ENCODE measurements at regions not wholly inside any gene's neighbourhood (a gene's known extent, or its start where the extent isn't known, plus 50 kb on each side); places are given as distances from the start of the nearest gene placed in this dataset.
A peak's percentile ranks its signal among the peaks of the same experiment; 100 is the strongest.

DNA sequence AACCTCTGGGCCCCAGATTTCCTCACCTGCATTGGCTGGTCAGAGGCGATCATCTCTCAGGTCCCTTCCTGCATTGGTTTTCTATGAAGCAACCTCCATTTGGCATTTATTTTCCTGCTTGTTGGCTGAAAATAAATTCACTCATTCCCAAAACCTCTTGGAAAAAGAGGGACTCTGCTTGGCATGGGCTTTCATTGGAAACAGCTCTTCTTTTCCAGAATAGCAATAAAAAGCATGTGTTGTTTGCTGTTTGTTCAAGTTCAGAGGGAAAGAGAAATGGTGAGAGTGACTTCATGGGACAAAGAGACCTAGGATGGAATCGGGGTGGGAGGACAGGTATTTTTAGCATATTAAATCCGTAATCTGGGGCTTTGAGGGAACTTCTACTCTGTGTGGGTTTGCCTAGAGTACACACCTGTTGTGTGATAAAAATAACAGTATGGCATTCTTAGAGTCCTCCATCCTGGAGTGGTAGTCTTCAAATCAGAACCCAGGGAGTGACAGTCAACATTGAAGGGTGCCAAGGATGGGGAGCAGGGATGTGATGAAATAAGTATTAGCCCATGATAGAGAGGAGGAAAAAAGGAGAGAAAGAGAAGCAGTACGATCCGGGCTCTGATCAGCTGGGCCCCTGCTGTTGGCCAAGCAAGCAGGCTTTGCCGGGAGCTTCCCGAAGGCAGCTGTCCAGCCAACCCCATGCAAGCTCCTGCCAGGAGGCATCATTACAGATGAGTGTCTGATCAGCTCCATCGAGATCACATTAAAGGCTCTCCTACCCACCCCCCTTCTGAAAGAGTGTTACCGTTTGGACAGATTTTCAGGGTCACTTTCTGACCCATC is 131.9 kb upstream of the NFIA start:
- Histone ChIP-seq H2BK120ac (replicated peaks; ENCODE audit: low read depth, low read length) (no peak overlapping the region), H3K9me3 (ENCODE audit: insufficient read depth in 2 of 2, low read depth in 1 of 2, low read length in 1 of 2) (peaks cover 0 to 2% of the 10 kb centered on the region in 2 experiments; a peak in 1 of 4 replicates), H3K36me3 (ENCODE audit: control insufficient read depth in 2 of 4, insufficient read depth in 4 of 4, low read length in 3 of 4) (no peaks in the 10 kb centered on the region), H2BK5ac (ENCODE audit: low read depth, low read length) (no peak overlapping the region), H4K8ac (ENCODE audit: extremely low read depth, insufficient read depth, low read length) (no peak overlapping the region), H3K4ac (replicated peaks; ENCODE audit: insufficient read length, low read depth, low read length) (no peak overlapping the region), H2BK15ac (ENCODE audit: low read length) (no peak overlapping the region), H3K9ac (replicated peaks in 1 of 4; ENCODE audit: extremely low read depth in 1 of 4, low read depth in 3 of 4, low read length in 3 of 4) (no peak overlapping the region), H2AK5ac (ENCODE audit: low read depth, low read length) (no peak overlapping the region), H3K79me1 (ENCODE audit: low read depth, low read length) (no peaks in the 10 kb centered on the region), H3K4me1 (replicated peaks in 1 of 4; ENCODE audit: control insufficient read depth in 3 of 4, insufficient read depth in 4 of 4, low read length in 3 of 4) (peaks cover 0 to 7% (median 2%) of the 10 kb centered on the region in 4 experiments; a peak in 2 of 7 replicates), H3K23ac (ENCODE audit: insufficient read length) (no peak overlapping the region), H4K5ac (ENCODE audit: insufficient read length, low read depth, low read length) (no peak overlapping the region), H3K14ac (ENCODE audit: insufficient read length) (no peak overlapping the region), H3K27me3 (replicated peaks in 1 of 4; ENCODE audit: control insufficient read depth in 3 of 4, extremely low read depth in 1 of 4, insufficient read depth in 3 of 4, low read length in 3 of 4) (no peaks in the 10 kb centered on the region), H3K18ac (ENCODE audit: extremely low read depth, low read length) (no peak overlapping the region), H4K91ac (replicated peaks; ENCODE audit: insufficient read length, low read length) (no peak overlapping the region), H3K4me3 (ENCODE audit: extremely low read depth in 1 of 4, insufficient read depth in 2 of 4, low read depth in 3 of 4, low read length in 4 of 4) (no peak overlapping the region), H2BK20ac (ENCODE audit: low read length) (no peak overlapping the region), H2BK12ac (ENCODE audit: low read depth, low read length) (no peak overlapping the region), H3K56ac (replicated peaks; ENCODE audit: insufficient read length, low read depth, low read length) (no peak overlapping the region), H2AFZ (ENCODE audit: low read length) (0 out of 2 replicates have a peak overlapping the region, but pooled peaks have one; percentile 68), H3K27ac (ENCODE audit: low read depth, low read length) (no peak overlapping the region), H3K23me2 (ENCODE audit: low read depth, low read length) (no peaks in the 10 kb centered on the region; the same call in 1 of the 2 replicates), H4K20me1 (replicated peaks in 1 of 2; ENCODE audit: control insufficient read depth in 1 of 2, insufficient read depth in 2 of 2, low read length in 2 of 2) (no peaks in the 10 kb centered on the region), H3K4me2 (ENCODE audit: insufficient read depth in 1 of 2, low read depth in 2 of 2, low read length in 2 of 2) (no peak overlapping the region), H3K79me2 (ENCODE audit: control insufficient read depth in 1 of 2, insufficient read depth in 2 of 2, low read length in 2 of 2) (no peaks in the 10 kb centered on the region)
- FAIRE-seq = no peak
- 85% methylated on average over 9 of the region's 9 CpGs; no CpG with 5 or more reads in 1 of the 2 experiments for WGBS, 2 experiments (ENCODE audit: extremely low coverage in 1 of 2, insufficient coverage in 1 of 2, insufficient read length in 1 of 2, insufficient replicate concordance in 2 of 2, low coverage in 1 of 2, low lambda C conversion rate in 2 of 2, missing lambda C conversion rate in 1 of 2)
- CTCF ChIA-PET (ENCODE audit: partially characterized antibody) = interaction anchor here (1.2 to 2.1 kb wide), 2 partner anchors 27 to 28 kb away, joined by 3 to 8 read pairs; no protein-coding TSS in a partner anchor
- DNase-seq (ENCODE audit: low read depth in 1 of 2, low spot score in 2 of 2) = no peak
- POLR2A ChIA-PET (ENCODE audit: partially characterized antibody) = no interaction called here
- TF ChIP-seq, protein P1, sequence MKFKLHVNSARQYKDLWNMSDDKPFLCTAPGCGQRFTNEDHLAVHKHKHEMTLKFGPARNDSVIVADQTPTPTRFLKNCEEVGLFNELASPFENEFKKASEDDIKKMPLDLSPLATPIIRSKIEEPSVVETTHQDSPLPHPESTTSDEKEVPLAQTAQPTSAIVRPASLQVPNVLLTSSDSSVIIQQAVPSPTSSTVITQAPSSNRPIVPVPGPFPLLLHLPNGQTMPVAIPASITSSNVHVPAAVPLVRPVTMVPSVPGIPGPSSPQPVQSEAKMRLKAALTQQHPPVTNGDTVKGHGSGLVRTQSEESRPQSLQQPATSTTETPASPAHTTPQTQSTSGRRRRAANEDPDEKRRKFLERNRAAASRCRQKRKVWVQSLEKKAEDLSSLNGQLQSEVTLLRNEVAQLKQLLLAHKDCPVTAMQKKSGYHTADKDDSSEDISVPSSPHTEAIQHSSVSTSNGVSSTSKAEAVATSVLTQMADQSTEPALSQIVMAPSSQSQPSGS (IDR thresholded peaks at IDR 0.05; ENCODE audit: low read length) = no peak
- no peak for TF ChIP-seq RAD21 (IDR thresholded peaks at IDR 0.05 in 1 of 2, conservative IDR thresholded peaks at IDR 0.05 in 1 of 2; ENCODE audit: low read depth in 2 of 2, low read length in 2 of 2)
- TF ChIP-seq HDAC2 (IDR thresholded peaks at IDR 0.05; ENCODE audit: borderline replicate concordance in 1 of 2, low read depth in 2 of 2, low read length in 2 of 2) = no peak
- TF ChIP-seq RXRA (IDR thresholded peaks at IDR 0.05; ENCODE audit: insufficient read depth, low read depth, low read length) = no peak
- no peak for TF ChIP-seq MAFK (IDR thresholded peaks at IDR 0.05; ENCODE audit: low read depth, low read length)
- TF ChIP-seq HDAC6 (IDR thresholded peaks at IDR 0.05; ENCODE audit: low read depth, low read length) = no peak
- TF ChIP-seq BRCA1 (IDR thresholded peaks at IDR 0.05; ENCODE audit: low read depth, low read length) = no peak
- TF ChIP-seq CBX5 (IDR thresholded peaks at IDR 0.05; ENCODE audit: low read depth, low read length) = no peak
- TF ChIP-seq SUZ12 (IDR thresholded peaks at IDR 0.05; ENCODE audit: low read length) = no peak
- no peak for TF ChIP-seq CBX8 (IDR thresholded peaks at IDR 0.05; ENCODE audit: borderline replicate concordance, low read depth, low read length)
